ENCODE measurements at regions not wholly inside any gene's neighbourhood (a gene's known extent, or its start where the extent isn't known, plus 50 kb on each side); places are given as distances from the start of the nearest gene placed in this dataset.

- no peak for TF ChIP-seq ZBTB33 (IDR thresholded peaks at IDR 0.05)
These were observed 99.6 kb upstream of the KLF7 start (continued) for GRCh38 chr2:207265332-207265731.

DNA sequence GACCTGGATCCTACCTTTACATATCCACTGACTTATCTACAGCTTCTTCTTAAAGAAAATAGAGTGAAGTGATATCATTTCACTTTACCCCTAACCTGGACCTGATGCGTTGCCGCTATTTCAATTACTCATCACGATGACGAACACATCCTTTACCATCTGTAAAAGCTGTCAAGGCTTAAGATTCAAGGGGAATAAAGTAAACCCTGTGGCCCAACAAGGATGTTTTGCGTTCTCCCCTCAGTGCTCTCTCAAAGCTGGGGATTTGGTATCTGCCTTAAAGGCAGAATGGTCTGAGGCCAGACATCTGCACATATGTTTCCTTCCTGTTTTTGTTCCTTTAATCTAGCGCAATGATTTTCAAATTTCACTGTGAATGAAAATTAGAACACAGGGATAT, 100.1 kb upstream of the KLF7 start:
- Histone ChIP-seq H3K4me3 (ENCODE audit: low read depth in 1 of 3, low read length in 3 of 3) (no peak overlapping the region), H3K9ac (ENCODE audit: low read depth in 1 of 2, low read length in 2 of 2) (no peak overlapping the region), H3K36me3 (ENCODE audit: control insufficient read depth in 4 of 4, insufficient read depth in 3 of 4, low read depth in 1 of 4, low read length in 3 of 4) (no peaks in the 10 kb centered on the region), H3K27me3 (ENCODE audit: control insufficient read depth in 4 of 4, insufficient read depth in 4 of 4, low read length in 3 of 4) (no peaks in the 10 kb centered on the region), H3K27ac (ENCODE audit: low read depth in 1 of 2, low read length in 2 of 2) (no peak overlapping the region), H3K4me1 (ENCODE audit: control insufficient read depth in 4 of 4, insufficient read depth in 4 of 4, low read length in 3 of 4) (no peaks in the 10 kb centered on the region), H3K9me3 (ENCODE audit: control insufficient read depth in 4 of 4, low read length in 3 of 4) (no peaks in the 10 kb centered on the region)
- DNase-seq (ENCODE audit: low spot score) = no peak
- 83% methylated on average over 6 of the region's 6 CpGs for WGBS
- no peak for TF ChIP-seq JUND (IDR thresholded peaks at IDR 0.05)

DNA sequence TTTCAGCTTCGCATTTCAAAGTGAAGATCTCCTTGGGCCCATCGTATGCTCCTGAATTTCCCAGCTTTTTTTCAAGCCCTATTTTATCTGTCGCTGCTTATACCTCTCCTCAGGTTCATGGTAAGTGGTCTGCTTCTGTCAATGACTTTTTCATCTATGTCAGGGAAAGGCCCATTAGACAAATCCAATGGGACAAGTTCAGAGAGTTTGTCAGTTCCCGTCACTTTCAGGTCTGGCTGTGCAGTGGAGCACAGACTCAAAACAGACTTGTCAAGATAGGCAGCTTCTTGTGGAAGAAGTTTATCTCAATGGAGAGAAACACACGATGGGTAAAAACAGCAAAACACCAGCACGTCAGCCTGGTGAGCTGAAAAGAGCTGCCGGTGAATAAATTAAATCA, 100.9 kb upstream of the KLF7 start:
- no peaks in the 10 kb centered on the region for H3K9me3 ChIP-seq (ENCODE audit: control insufficient read depth in 4 of 4, low read length in 3 of 4)
- H3K36me3 ChIP-seq (ENCODE audit: control insufficient read depth in 4 of 4, insufficient read depth in 3 of 4, low read depth in 1 of 4, low read length in 3 of 4) = no peaks in the 10 kb centered on the region
- no peak overlapping the region for H3K9ac ChIP-seq (ENCODE audit: low read depth in 1 of 2, low read length in 2 of 2)
- TF ChIP-seq FOXA2 (IDR thresholded peaks at IDR 0.05) (no peak), SP1 (IDR thresholded peaks at IDR 0.05) (no peak), HNF4G (IDR thresholded peaks at IDR 0.05) (no peak), HNF4A (conservative IDR thresholded peaks at IDR 0.05) (no peak), EGR1 (IDR thresholded peaks at IDR 0.05; ENCODE audit: low read depth in 2 of 2) (no peak), YY1 (IDR thresholded peaks at IDR 0.05) (no peak), RXRA (IDR thresholded peaks at IDR 0.05) (no peak), CTCF (IDR thresholded peaks at IDR 0.05; ENCODE audit: low read depth, low read length, missing input control) (no peak), FOXA1 (IDR thresholded peaks at IDR 0.05) (no peak), NR2F2 (IDR thresholded peaks at IDR 0.05) (no peak), ATF3 (IDR thresholded peaks at IDR 0.05) (no peak), RAD21 (IDR thresholded peaks at IDR 0.05) (no peak)
- TF ChIP-seq, protein P1, sequence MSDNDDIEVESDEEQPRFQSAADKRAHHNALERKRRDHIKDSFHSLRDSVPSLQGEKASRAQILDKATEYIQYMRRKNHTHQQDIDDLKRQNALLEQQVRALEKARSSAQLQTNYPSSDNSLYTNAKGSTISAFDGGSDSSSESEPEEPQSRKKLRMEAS (IDR thresholded peaks at IDR 0.05) = no peak
- TF ChIP-seq, protein P2, sequence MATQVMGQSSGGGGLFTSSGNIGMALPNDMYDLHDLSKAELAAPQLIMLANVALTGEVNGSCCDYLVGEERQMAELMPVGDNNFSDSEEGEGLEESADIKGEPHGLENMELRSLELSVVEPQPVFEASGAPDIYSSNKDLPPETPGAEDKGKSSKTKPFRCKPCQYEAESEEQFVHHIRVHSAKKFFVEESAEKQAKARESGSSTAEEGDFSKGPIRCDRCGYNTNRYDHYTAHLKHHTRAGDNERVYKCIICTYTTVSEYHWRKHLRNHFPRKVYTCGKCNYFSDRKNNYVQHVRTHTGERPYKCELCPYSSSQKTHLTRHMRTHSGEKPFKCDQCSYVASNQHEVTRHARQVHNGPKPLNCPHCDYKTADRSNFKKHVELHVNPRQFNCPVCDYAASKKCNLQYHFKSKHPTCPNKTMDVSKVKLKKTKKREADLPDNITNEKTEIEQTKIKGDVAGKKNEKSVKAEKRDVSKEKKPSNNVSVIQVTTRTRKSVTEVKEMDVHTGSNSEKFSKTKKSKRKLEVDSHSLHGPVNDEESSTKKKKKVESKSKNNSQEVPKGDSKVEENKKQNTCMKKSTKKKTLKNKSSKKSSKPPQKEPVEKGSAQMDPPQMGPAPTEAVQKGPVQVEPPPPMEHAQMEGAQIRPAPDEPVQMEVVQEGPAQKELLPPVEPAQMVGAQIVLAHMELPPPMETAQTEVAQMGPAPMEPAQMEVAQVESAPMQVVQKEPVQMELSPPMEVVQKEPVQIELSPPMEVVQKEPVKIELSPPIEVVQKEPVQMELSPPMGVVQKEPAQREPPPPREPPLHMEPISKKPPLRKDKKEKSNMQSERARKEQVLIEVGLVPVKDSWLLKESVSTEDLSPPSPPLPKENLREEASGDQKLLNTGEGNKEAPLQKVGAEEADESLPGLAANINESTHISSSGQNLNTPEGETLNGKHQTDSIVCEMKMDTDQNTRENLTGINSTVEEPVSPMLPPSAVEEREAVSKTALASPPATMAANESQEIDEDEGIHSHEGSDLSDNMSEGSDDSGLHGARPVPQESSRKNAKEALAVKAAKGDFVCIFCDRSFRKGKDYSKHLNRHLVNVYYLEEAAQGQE (IDR thresholded peaks at IDR 0.05) = no peak
- no peaks in the 10 kb centered on the region for H3K4me1 ChIP-seq (ENCODE audit: control insufficient read depth in 4 of 4, insufficient read depth in 4 of 4, low read length in 3 of 4)
- no peak overlapping the region for H3K4me3 ChIP-seq (ENCODE audit: low read depth in 1 of 3, low read length in 3 of 3)
- H3K27me3 ChIP-seq (ENCODE audit: control insufficient read depth in 4 of 4, insufficient read depth in 4 of 4, low read length in 3 of 4) = no peaks in the 10 kb centered on the region
- H3K27ac ChIP-seq (ENCODE audit: low read depth in 1 of 2, low read length in 2 of 2) = no peak overlapping the region
- WGBS = 93% methylated on average over 7 of the region's 7 CpGs
- DNase-seq (ENCODE audit: low spot score) = no peak

Measured in liver (tissue), 8 donors.